ENCODE measurements at regions not wholly inside any gene's neighbourhood (a gene's known extent, or its start where the extent isn't known, plus 50 kb on each side); places are given as distances from the start of the nearest gene placed in this dataset.

DNA sequence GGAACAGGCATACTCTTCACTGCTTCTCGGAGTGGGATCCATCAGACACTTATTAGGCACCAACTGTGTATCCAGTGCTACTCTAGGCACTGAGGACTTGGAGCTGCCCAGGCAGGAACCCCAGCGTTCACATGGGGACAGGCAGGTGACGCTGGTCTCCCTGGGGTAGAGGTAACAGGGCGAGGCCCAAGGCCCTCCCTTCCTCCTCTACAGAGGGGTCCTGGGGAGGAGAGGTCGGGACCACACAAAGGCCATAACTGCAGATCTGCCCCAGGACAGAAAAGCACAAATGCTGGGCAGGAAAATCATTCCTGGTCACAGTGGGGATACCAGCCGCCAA is 262.2 kb downstream of the BRD1 start:
- H3K36me3 ChIP-seq (ENCODE audit: control insufficient read depth, insufficient read depth, low read length) = peaks cover 2% of the 10 kb centered on the region; the same call in 1 of the 2 replicates
- no peak for DNase-seq (ENCODE audit: extremely low read depth, insufficient read length)
- no peak overlapping the region for H3K4me3 ChIP-seq (replicated peaks; ENCODE audit: low read depth, low read length)
- no peaks in the 10 kb centered on the region for H3K27me3 ChIP-seq (replicated peaks; ENCODE audit: control insufficient read depth, insufficient read depth, low read length)
- TF ChIP-seq, protein P1, sequence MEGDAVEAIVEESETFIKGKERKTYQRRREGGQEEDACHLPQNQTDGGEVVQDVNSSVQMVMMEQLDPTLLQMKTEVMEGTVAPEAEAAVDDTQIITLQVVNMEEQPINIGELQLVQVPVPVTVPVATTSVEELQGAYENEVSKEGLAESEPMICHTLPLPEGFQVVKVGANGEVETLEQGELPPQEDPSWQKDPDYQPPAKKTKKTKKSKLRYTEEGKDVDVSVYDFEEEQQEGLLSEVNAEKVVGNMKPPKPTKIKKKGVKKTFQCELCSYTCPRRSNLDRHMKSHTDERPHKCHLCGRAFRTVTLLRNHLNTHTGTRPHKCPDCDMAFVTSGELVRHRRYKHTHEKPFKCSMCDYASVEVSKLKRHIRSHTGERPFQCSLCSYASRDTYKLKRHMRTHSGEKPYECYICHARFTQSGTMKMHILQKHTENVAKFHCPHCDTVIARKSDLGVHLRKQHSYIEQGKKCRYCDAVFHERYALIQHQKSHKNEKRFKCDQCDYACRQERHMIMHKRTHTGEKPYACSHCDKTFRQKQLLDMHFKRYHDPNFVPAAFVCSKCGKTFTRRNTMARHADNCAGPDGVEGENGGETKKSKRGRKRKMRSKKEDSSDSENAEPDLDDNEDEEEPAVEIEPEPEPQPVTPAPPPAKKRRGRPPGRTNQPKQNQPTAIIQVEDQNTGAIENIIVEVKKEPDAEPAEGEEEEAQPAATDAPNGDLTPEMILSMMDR (IDR thresholded peaks at IDR 0.05; ENCODE audit: insufficient read depth, low read length, poor library complexity, severe bottlenecking) = no peak

DNA sequence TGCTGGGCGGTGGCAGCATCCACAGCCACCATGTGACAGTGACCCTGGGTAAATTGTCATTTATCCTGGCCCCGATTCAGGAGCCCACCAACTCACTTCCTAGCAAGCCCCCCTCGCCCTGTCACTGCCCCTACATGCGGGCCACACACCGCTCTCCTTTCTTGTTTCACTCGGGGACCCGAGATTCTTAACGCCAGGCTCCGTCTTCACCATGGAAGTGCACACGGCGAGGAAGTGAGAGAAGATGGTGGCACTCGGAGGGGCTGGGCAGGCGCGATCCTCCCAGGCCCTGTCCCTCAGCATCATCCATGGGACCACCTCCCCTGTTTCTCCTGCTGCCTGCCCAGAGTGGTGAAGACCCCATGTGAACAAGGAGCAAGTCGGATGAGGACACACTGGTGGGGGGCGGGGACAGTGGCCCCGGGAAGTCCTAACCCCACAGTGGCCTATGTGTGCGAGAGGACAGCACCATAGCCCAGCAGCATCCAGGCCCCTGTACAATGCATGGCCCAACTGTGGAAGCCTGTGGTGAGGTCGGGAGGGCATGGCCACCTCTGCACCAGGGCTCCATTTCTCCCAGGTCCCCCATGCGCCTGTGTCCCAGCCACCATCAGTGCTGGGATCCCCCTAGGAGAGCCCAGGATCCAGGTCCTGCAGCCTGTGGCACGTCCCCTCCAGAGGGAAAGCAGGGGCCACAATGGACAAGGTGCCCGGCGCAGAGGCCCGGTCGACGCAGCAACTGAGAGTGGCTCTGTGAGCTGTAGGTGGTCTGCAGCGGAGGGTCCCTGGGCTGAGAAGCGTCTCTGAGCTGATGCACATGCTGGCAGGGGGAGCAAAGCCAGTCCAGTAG is 262.8 kb downstream of the BRD1 start:
- H3K27me3 ChIP-seq (replicated peaks; ENCODE audit: control insufficient read depth, insufficient read depth, low read length) = no peaks in the 10 kb centered on the region
- no peak for DNase-seq (ENCODE audit: extremely low read depth, insufficient read length)
- no peak overlapping the region for H3K4me3 ChIP-seq (replicated peaks; ENCODE audit: low read depth, low read length)
- TF ChIP-seq, protein P1 (IDR thresholded peaks at IDR 0.05; ENCODE audit: insufficient read depth, low read length, poor library complexity, severe bottlenecking) = no peak
- H3K36me3 ChIP-seq (ENCODE audit: control insufficient read depth, insufficient read depth, low read length) = peaks cover 2% of the 10 kb centered on the region

DNA sequence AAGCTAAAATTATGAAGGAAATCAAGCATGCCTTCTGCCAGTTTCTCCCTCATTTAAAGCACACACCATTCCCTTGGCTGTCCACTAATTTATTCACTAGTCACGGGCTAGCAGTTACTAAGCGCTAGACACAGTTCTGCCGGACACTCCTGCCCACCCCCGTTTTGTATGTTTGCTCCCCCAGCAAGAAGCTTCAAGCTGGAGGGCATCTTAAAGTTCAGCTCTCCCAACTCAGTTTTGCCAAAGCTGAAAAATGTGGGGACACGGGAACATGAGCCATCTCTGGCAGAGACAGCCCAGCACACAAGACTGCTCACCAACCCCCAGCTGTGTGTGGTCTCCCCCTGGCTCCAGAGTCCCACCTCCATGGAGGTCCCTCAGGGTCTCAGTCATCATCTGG is 263.6 kb downstream of the BRD1 start:
- no peak for DNase-seq (ENCODE audit: extremely low read depth, insufficient read length)
- Histone ChIP-seq H3K36me3 (ENCODE audit: control insufficient read depth, insufficient read depth, low read length) (peaks cover 2% of the 10 kb centered on the region), H3K4me3 (replicated peaks; ENCODE audit: low read depth, low read length) (no peak overlapping the region), H3K27me3 (replicated peaks; ENCODE audit: control insufficient read depth, insufficient read depth, low read length) (no peaks in the 10 kb centered on the region)
- TF ChIP-seq, protein P1 (IDR thresholded peaks at IDR 0.05; ENCODE audit: insufficient read depth, low read length, poor library complexity, severe bottlenecking) = no peak

DNA sequence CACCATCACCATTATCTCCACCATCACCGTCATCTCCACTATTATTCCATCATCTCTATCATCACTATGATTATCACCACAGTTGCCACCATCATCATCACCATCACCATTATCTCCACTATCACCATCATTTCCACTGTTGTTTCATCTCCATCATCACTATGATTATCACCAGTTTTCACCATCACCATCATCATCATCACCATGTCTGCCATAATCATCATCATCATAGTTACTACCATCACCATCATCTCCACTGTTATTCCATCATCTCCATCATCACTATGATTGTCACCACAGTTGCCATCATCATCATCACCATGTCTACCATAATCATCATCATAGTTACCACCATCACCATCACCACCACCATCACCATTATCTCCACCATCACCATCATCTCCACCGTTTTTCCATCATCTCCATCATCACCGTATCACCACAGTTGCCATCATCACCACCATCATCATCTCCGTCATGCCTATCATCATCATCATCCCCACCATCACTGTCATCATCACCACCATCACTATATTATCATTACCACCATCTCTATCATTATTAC is 264.9 kb downstream of the BRD1 start:
- no peak for DNase-seq (ENCODE audit: extremely low read depth, insufficient read length)
- no peak overlapping the region for H3K4me3 ChIP-seq (replicated peaks; ENCODE audit: low read depth, low read length)
- peaks cover 2% of the 10 kb centered on the region for H3K36me3 ChIP-seq (ENCODE audit: control insufficient read depth, insufficient read depth, low read length)
- TF ChIP-seq, protein P1 (IDR thresholded peaks at IDR 0.05; ENCODE audit: insufficient read depth, low read length, poor library complexity, severe bottlenecking) = no peak
- H3K27me3 ChIP-seq (replicated peaks; ENCODE audit: control insufficient read depth, insufficient read depth, low read length) = no peaks in the 10 kb centered on the region

DNA sequence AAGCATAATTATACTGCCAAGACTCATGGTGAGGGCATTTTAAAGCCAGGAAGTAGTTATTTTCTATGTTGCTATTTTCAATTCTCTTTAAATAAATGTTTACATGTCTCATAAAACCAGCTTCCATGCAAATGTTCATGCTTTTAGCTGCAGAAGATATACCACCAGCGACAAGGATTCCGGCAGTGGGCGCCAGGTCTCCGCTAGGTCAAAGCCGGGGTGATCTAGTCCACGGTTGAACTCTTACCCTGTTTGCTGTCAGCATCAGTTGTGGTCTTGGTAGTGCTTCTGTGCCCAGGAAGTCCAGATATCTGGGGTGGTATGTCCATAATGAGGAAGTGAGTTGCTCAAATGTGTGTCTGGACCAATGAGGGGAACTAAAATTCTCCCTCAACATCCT is 265.7 kb downstream of the BRD1 start:
- H3K27me3 ChIP-seq (replicated peaks; ENCODE audit: control insufficient read depth, insufficient read depth, low read length) = no peaks in the 10 kb centered on the region
- DNase-seq (ENCODE audit: extremely low read depth, insufficient read length) = no peak
- no peak overlapping the region for H3K4me3 ChIP-seq (replicated peaks; ENCODE audit: low read depth, low read length)
- TF ChIP-seq, protein P1 (IDR thresholded peaks at IDR 0.05; ENCODE audit: insufficient read depth, low read length, poor library complexity, severe bottlenecking) = no peak
- H3K36me3 ChIP-seq (ENCODE audit: control insufficient read depth, insufficient read depth, low read length) = peaks cover 2% of the 10 kb centered on the region
